GM18502 (cell line): ENCODE measurements at regions not wholly inside any gene's neighbourhood (a gene's known extent, or its start where the extent isn't known, plus 50 kb on each side); places are given as distances from the start of the nearest gene placed in this dataset.

Source experiments
- ATAC-seq: cut with Tn5 transposase; IDR thresholded peaks from one replicate; pipeline ENCODE4 v1.9.1; 2021; ENCODE audit warnings: mild to moderate bottlenecking; ENCODE audit not compliant: unreplicated experiment, poor library complexity

- ATAC-seq, result no peak
Observed at GRCh38 chr3:124512881-124513609, 217.2 kb upstream of the UMPS start.

GRCh38 chr3:124513610-124513997 is 216.6 kb upstream of the UMPS start:
- no peak for ATAC-seq

DNA sequence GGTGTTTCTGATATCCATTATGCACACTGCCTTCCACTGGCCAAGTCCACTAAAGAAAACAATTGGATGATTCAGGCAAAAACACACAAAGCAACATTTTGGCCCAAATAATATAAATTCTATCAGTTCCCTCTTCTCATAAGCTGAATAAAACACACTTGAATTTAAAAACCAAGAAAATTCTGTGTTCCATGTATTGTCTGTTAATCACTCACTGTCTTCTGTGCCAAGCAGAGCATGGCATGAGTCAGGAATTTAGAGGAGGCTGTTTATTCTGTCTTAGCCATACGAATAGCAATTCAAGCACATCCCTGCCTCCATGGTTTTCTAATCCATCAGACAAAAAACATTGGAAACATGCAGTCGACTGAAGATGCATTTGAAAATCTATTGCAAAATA is 215.6 kb upstream of the UMPS start:
- ATAC-seq, result no peak

GRCh38 chr3:124516333-124516732 is 213.9 kb upstream of the UMPS start:
- ATAC-seq, result no peak

- ATAC-seq, result no peak
Observed at GRCh38 chr3:124517306-124517705, 212.9 kb upstream of the UMPS start.

- no peak for ATAC-seq
Observed at GRCh38 chr3:124518350-124518749, 211.9 kb upstream of the UMPS start.

- no peak for ATAC-seq
Observed at GRCh38 chr3:124519591-124520194, 210.6 kb upstream of the UMPS start.

DNA sequence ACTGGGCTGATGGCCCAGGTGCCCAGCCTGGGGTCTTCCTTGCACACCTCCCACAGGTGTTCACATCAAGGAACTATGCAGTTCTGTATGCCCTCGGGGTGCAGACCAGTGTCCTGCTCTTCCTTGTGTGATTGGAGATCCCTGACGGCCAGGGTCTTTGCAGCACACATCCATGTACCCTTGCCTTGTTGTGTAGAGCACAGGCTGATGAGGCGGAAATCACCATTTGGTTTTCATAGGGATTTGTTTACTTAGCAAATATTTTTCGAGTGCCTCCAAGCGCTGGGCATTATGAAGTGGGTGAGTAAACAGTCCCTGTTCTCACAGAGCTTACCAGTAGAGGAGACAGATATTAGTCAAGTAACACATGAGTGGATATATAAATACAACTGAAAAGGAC is 209.3 kb upstream of the UMPS start:
- ATAC-seq, result no peak

GRCh38 chr3:124522082-124522625 is 208.1 kb upstream of the UMPS start:
- ATAC-seq, result no peak

DNA sequence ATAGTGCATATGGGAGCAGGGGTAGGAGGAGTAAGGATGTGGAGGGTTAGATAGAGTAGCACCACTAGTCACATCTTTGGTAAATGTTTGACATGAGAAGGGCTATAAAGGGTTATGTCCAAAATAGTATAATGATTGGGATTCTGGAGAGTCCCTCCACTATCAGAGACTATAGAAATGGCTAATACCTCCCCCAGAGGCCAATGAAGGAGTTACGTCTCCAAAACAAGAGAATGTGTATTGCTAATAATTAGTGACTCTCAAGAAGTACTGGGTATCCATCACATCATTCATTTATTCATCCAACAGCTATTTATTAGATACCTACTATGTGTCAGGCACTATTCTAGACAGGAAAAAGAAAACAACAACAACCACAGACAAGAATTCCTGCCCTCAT is 203.7 kb upstream of the UMPS start:
- ATAC-seq, result no peak

DNA sequence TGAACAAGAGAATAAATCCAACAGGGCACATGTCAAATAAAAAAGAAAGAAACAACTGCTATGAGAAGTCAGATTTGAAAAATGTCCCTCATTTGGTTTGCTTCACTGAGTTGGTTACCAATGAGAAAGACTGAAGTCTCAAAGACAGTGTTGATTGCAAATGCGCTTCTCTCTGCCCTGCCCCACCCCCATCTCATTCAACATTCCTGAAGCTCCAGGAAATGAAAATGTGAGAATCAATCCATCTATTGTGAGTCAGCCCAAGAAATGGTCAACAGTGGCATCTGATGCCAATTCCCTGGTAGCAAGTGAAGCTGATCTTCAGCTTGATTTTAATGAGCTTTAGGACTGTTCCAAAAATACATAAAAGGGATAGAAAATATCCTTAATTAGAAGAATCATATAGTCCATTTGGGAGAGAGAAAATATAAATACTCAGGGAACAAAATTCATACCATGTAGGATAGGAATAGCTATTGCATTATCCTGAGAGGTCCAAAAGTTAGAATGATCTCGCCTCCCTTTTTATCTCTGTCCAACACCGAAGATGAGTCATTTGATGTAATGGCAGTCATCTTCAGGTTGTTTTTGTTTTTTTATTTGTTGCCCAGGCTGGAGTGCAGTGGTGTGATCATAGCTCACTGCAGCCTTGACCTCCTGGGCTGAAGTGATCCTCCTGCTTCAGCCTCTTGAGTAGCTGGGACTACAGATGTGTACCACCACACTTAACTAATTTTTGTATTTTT is 200.3 kb upstream of the UMPS start:
- no peak for ATAC-seq

DNA sequence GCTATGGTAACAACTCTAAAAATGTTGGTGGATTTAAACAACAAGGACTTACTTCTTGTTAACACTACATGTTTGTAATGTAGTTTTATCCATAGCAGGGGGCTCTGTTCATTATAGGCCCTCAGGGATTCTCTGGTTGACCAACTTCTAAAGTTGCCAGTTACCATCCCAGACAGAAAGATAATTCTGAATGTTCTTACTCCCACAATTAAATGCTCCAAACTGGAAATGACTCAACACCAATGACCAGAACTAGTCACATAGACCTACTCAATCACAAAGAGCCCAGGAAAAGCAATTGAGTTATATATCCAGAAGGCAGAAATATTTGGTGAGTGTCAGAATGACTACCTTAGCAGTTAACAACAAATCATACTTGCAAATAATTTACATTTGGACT is 199.3 kb upstream of the UMPS start:
- ATAC-seq, result no peak

DNA sequence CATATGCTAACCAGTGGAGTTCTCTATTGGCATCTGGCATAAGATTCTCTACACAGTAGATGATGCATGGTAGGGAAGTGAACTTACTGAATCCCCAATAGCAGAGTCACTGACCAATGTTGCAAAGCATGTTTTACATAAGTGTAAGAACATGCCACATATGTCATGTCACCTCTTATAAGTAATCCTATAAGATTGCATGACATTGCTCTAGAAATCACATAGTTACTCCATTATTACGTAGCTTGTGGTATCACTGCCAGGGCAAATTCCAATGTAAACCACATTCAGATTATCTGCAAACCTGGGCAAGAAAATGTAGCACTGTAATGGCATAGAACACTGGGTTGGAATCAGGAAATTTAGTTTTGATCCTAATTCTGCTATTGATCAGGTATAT is 198.2 kb upstream of the UMPS start:
- ATAC-seq, result no peak

DNA sequence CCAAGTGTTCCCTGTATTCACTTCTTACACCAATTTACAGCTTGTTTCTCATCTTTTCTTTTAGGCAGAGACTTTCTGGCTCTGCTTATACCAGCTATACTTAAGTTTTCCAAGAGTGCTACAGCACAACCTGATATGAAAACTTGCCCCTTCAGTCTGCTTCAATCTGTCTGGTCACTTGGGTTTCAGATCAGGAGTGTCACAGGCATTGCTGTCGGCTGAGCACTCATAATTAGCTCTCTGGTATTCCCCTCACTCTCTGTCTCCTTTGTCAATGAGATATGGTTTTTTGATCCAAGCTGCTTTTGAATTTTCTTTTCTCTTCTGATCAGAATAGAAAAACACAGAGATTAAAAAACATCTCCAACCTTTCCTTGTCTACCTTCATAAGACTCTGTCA is 194.9 kb upstream of the UMPS start:
- no peak for ATAC-seq

- ATAC-seq, result no peak
Observed at GRCh38 chr3:124540550-124541211, 189.6 kb upstream of the UMPS start.

DNA sequence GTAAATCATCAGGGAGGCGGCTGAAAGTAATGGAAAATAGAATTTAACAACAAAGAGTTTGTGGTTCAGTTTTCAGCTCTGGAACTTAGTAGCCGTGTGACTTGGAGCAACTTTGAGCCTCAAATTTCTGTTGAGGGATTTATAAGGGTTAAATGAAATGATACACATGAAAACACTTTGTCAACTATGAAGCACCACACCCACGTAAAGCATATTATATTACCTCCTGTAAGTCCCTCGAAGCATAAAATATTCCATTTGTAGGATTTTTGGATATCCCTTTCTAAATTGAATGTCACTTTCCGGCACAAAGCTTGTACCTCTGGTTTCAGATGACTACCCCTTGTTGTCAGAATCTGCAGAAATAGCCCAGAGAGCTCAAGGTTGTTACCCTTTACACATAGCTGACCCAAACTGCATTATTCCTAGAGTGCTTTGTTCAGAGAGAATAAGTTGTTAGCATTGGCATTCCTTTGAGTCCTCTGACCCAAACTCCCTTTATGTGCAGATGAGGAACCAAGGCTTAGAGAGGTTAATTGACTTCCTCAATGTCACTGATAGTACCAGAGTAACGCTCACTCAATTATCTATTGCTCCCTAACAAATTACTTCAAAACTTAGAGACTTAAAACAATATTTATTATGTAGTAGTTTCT is 187.9 kb upstream of the UMPS start:
- ATAC-seq, result no peak

GRCh38 chr3:124545891-124546290 is 184.4 kb upstream of the UMPS start:
- ATAC-seq, result no peak

DNA sequence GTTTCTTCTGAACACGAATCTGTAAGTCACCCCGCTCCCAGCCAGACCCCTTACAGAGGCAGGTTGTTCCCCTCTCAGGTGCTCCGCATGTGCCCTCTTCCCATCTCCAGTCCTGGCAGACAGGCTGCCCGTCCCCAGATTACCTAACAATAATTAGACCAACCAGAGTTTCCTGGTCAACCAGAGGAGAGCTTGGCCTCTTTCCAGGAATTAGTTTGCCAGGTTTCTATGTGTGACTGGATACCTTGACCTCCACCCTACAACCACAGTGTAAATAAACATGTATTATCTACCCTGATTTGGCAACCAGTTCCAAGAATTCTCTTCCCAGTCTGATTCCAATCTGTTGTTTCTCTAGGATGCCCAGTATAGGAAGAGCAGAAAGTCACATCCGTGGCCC is 178.0 kb upstream of the UMPS start:
- ATAC-seq, result no peak

DNA sequence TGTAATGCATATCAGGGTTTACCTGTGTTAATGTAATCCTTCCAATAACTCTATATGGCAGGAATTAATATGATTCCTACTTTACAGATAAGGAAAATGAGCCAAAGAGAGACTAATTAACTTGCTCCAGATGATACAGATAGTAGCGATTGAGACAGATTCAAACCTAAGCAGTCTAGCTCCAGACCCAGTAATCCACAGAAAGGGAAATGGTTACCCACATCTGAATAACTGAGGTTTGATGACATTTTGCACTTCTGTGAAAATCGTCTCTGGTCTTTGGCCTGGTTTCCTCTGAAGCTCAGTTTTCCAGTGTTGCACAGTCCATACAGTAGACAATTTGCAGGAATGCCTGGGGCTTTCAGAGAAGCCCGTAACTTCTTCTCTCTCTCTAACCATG is 177.1 kb upstream of the UMPS start:
- ATAC-seq, result no peak

DNA sequence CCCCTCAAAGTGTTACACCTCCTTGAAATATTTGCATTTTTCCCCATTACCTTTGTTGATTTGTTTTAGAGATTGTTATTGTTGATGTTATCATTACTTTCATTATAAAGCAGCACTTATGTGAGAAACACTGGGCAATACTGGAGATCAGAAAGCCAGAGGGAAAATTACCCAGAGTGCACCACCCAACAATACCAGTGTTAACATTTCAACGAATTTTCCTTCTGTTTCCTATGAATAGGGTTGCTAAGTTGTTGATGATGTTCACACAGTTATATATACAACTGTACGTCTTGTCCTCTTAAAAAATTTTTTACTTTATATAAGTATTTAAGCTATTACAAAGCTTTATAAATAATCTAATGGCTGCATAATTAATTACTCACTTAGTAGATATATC is 173.6 kb upstream of the UMPS start:
- ATAC-seq, result no peak
